ENCODE measurements at regions not wholly inside any gene's neighbourhood (a gene's known extent, or its start where the extent isn't known, plus 50 kb on each side); places are given as distances from the start of the nearest gene placed in this dataset.
"Not testable (repeated sequence)": the region's sequence is repeated elsewhere in the genome, so short reads cannot be mapped to it uniquely, and the experiment has no call there.

- no peaks in the 10 kb centered on the region for H3K4me1 Mint-ChIP-seq (ENCODE audit: unreplicated experiment)
- TF ChIP-seq CTCF (IDR thresholded peaks at IDR 0.05; ENCODE audit: unreplicated experiment) = no peak
- DNase-seq (ENCODE audit: low spot score) = no peak
- no peak overlapping the region for H3K4me3 Mint-ChIP-seq (ENCODE audit: unreplicated experiment)
- no peaks in the 10 kb centered on the region for H3K36me3 Mint-ChIP-seq (ENCODE audit: low read depth, unreplicated experiment)
- no peak overlapping the region for H3K27ac Mint-ChIP-seq (ENCODE audit: unreplicated experiment)
- H3K27me3 Mint-ChIP-seq (ENCODE audit: unreplicated experiment) = no peaks in the 10 kb centered on the region
- H3K9me3 Mint-ChIP-seq (ENCODE audit: unreplicated experiment) = peaks cover 3% of the 10 kb centered on the region
Measured at GRCh38 chr4:132694775-132695174, 454.3 kb upstream of the PCDH10 start.

GRCh38 chr4:132697505-132697904 lies 451.6 kb upstream of the PCDH10 start:
- H3K27ac Mint-ChIP-seq (ENCODE audit: unreplicated experiment) = not testable (repeated sequence)

GRCh38 chr4:132707955-132708354 lies 441.1 kb upstream of the PCDH10 start:
- TF ChIP-seq CTCF (IDR thresholded peaks at IDR 0.05; ENCODE audit: unreplicated experiment) = no peak
- Mint-ChIP-seq H3K9me3 (ENCODE audit: unreplicated experiment) (no peaks in the 10 kb centered on the region), H3K4me3 (ENCODE audit: unreplicated experiment) (no peak overlapping the region), H3K36me3 (ENCODE audit: low read depth, unreplicated experiment) (no peaks in the 10 kb centered on the region), H3K4me1 (ENCODE audit: unreplicated experiment) (no peaks in the 10 kb centered on the region), H3K27ac (ENCODE audit: unreplicated experiment) (no peak overlapping the region), H3K27me3 (ENCODE audit: unreplicated experiment) (no peaks in the 10 kb centered on the region)
- DNase-seq (ENCODE audit: low spot score) = no peak

More at GRCh38 chr4:132697505-132697904, 451.6 kb upstream of the PCDH10 start:
- not testable (repeated sequence) for DNase-seq (ENCODE audit: low spot score); H3K27me3 Mint-ChIP-seq (ENCODE audit: unreplicated experiment); H3K36me3 Mint-ChIP-seq (ENCODE audit: low read depth, unreplicated experiment); H3K4me3 Mint-ChIP-seq (ENCODE audit: unreplicated experiment); H3K4me1 Mint-ChIP-seq (ENCODE audit: unreplicated experiment); H3K9me3 Mint-ChIP-seq (ENCODE audit: unreplicated experiment)

GRCh38 chr4:132709056-132709455 lies 440.0 kb upstream of the PCDH10 start:
- TF ChIP-seq CTCF (IDR thresholded peaks at IDR 0.05; ENCODE audit: unreplicated experiment) = no peak
- no peak overlapping the region for H3K27ac Mint-ChIP-seq (ENCODE audit: unreplicated experiment)
- no peaks in the 10 kb centered on the region for H3K4me1 Mint-ChIP-seq (ENCODE audit: unreplicated experiment)
- H3K27me3 Mint-ChIP-seq (ENCODE audit: unreplicated experiment) = no peaks in the 10 kb centered on the region
- no peak overlapping the region for H3K4me3 Mint-ChIP-seq (ENCODE audit: unreplicated experiment)
- no peaks in the 10 kb centered on the region for H3K9me3 Mint-ChIP-seq (ENCODE audit: unreplicated experiment)
- H3K36me3 Mint-ChIP-seq (ENCODE audit: low read depth, unreplicated experiment) = no peaks in the 10 kb centered on the region
- no peak for DNase-seq (ENCODE audit: low spot score)

- no peak overlapping the region for H3K27ac Mint-ChIP-seq (ENCODE audit: unreplicated experiment)
- H3K4me1 Mint-ChIP-seq (ENCODE audit: unreplicated experiment) = no peaks in the 10 kb centered on the region
- H3K36me3 Mint-ChIP-seq (ENCODE audit: low read depth, unreplicated experiment) = no peaks in the 10 kb centered on the region
- TF ChIP-seq CTCF (IDR thresholded peaks at IDR 0.05; ENCODE audit: unreplicated experiment) = no peak
- no peak for DNase-seq (ENCODE audit: low spot score)
- no peaks in the 10 kb centered on the region for H3K27me3 Mint-ChIP-seq (ENCODE audit: unreplicated experiment)
- no peak overlapping the region for H3K4me3 Mint-ChIP-seq (ENCODE audit: unreplicated experiment)
- H3K9me3 Mint-ChIP-seq (ENCODE audit: unreplicated experiment) = no peaks in the 10 kb centered on the region
Measured at GRCh38 chr4:132710971-132711370, 438.1 kb upstream of the PCDH10 start.

- Mint-ChIP-seq H3K4me3 (ENCODE audit: unreplicated experiment) (no peak overlapping the region), H3K27ac (ENCODE audit: unreplicated experiment) (no peak overlapping the region), H3K4me1 (ENCODE audit: unreplicated experiment) (no peaks in the 10 kb centered on the region), H3K36me3 (ENCODE audit: low read depth, unreplicated experiment) (no peaks in the 10 kb centered on the region), H3K9me3 (ENCODE audit: unreplicated experiment) (no peaks in the 10 kb centered on the region), H3K27me3 (ENCODE audit: unreplicated experiment) (no peaks in the 10 kb centered on the region)
- DNase-seq (ENCODE audit: low spot score) = no peak
- TF ChIP-seq CTCF (IDR thresholded peaks at IDR 0.05; ENCODE audit: unreplicated experiment) = no peak
Measured at GRCh38 chr4:132737344-132737743, 411.8 kb upstream of the PCDH10 start.
